ENCODE measurements at regions not wholly inside any gene's neighbourhood (a gene's known extent, or its start where the extent isn't known, plus 50 kb on each side); places are given as distances from the start of the nearest gene placed in this dataset.

GRCh38 chr6:84456803-84457202, 229.4 kb upstream of the CEP162 start:
- TF ChIP-seq CTCF (IDR thresholded peaks at IDR 0.05; ENCODE audit: poor library complexity) (no peak), EZH2 (IDR thresholded peaks at IDR 0.05; ENCODE audit: borderline replicate concordance) (no peak), EZH2phosphoT487 (IDR thresholded peaks at IDR 0.05; ENCODE audit: low read depth, severe bottlenecking, unreplicated experiment) (no peak)

Measured in hepatocyte (in vitro differentiated cells).